GM12873 (cell line): ENCODE measurements at regions not wholly inside any gene's neighbourhood (a gene's known extent, or its start where the extent isn't known, plus 50 kb on each side); places are given as distances from the start of the nearest gene placed in this dataset.

Source experiments
- TF ChIP-seq, protein P1 (sequence below): IDR thresholded peaks from 2 replicates; pipeline ENCODE4 v1.5.1; 2012; ENCODE audit warnings: low read depth, mild to moderate bottlenecking, moderate library complexity, low read length, control low read depth; ENCODE audit not compliant: insufficient read depth; ENCODE audit errors: missing control alignments

DNA sequence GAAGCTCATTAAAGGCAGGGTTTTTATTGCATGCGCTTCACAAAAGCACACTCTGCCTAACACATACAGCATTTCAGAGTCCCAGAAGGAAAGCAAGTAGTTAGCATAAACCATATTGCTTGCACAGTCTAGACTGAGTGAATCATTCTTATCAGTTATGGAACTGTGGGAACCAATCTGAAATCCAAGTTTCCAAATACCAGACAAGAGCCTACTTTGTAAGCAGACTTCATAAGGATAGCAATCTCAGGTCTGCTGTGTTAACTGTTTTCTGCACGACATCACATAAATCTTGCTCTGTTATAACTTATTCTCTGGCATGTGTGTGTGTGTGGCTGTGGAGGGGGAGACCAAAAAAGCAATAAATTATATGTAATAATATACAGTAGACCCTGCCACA lies 608.1 kb upstream of the REG3G start:
- TF ChIP-seq, protein P1, sequence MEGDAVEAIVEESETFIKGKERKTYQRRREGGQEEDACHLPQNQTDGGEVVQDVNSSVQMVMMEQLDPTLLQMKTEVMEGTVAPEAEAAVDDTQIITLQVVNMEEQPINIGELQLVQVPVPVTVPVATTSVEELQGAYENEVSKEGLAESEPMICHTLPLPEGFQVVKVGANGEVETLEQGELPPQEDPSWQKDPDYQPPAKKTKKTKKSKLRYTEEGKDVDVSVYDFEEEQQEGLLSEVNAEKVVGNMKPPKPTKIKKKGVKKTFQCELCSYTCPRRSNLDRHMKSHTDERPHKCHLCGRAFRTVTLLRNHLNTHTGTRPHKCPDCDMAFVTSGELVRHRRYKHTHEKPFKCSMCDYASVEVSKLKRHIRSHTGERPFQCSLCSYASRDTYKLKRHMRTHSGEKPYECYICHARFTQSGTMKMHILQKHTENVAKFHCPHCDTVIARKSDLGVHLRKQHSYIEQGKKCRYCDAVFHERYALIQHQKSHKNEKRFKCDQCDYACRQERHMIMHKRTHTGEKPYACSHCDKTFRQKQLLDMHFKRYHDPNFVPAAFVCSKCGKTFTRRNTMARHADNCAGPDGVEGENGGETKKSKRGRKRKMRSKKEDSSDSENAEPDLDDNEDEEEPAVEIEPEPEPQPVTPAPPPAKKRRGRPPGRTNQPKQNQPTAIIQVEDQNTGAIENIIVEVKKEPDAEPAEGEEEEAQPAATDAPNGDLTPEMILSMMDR, result no peak

DNA sequence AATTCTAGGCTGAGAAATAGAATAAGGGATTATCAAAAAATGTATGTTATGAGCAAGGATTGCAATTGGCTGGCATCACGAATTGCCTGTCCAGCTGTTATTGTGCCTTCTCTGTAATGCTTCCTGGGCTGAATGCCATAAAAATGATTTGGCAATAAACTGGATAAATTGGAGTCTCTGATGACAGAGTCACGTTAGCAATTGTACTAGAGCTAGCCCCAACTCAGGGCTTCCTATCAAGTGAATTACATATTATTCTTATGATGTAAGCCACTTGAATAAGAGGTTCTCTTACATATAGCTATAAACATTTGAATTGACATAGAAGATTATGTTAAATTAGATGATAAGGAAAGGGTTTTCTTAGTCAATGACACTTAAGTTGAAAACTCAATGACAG lies 607.5 kb upstream of the REG3G start:
- TF ChIP-seq, protein P1, result no peak

DNA sequence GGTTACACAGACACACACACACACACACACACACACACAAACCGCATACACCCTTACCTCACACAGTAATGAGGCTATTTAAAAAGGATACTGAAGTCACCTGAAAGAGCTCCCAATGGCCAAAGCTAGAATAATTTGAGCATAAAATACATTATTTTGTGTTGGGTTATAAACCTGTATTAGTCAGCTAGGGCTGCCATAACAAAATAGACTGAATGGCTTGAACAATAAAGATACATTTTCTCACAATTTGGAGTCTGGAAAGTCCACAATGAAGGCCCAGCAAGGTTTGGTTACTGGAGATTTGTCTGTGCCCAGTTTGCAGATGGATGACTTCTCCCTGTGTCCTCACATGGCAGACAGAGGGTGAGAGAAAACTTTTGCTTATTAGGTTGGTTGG lies 605.4 kb upstream of the REG3G start:
- TF ChIP-seq, protein P1, result no peak

GRCh38 chr2:78423631-78424030 lies 601.9 kb upstream of the REG3G start:
- TF ChIP-seq, protein P1, result no peak

GRCh38 chr2:78427170-78427569 lies 598.3 kb upstream of the REG3G start:
- TF ChIP-seq, protein P1, result no peak

DNA sequence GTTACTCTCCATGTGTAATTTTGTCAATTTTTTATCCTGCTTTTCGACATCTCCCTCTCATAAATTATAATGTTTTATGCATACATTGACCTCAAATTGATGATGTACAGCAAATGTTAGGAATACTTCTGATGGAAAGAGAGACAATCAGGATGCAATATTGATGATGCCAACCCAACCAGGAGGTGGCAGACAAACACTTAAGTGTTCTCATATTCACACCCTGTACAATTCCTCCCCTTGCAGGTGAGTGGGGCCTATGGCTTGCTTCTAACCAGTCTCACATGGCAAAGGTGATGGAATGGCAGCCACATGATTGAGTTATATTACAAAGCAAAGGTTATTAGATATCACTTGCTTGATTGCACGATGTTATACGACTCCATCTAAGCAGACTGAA lies 594.3 kb upstream of the REG3G start:
- TF ChIP-seq, protein P1, result no peak

- TF ChIP-seq, protein P1, result no peak
These were observed 586.4 kb upstream of the REG3G start for GRCh38 chr2:78439122-78439521.
